ENCODE measurements at regions not wholly inside any gene's neighbourhood (a gene's known extent, or its start where the extent isn't known, plus 50 kb on each side); places are given as distances from the start of the nearest gene placed in this dataset.

DNA sequence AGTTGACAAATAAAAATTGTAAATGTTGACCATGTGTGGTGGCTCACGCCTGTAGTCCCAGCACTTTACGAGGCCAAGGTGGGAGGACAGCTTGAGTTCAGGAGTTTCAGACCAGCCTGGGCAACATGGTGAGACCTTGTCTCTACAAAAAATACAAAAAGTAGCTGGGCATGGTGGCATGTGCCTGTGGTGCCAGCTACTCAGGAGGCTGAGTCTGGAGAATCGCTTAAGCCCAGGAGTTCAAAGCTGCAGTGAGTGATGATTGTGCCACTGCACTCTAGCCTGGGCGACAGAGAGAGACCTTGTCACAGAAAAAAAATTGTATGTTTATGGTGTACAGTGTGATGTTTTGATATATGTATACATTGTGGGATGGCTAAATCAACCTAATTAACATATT lies 119.6 kb downstream of the NPIPB5 start:
- Histone ChIP-seq H2BK120ac (ENCODE audit: low read depth, low read length, poor library complexity, severe bottlenecking) (no peak overlapping the region), H2BK20ac (ENCODE audit: low read depth, low read length, poor library complexity, severe bottlenecking) (no peak overlapping the region), H3K9ac (ENCODE audit: extremely low read depth, insufficient read length, low read length) (no peak overlapping the region), H4K91ac (ENCODE audit: insufficient read length, low read depth, low read length) (no peak overlapping the region), H3K18ac (ENCODE audit: insufficient read length, low read depth, low read length) (no peak overlapping the region), H3K27me3 (ENCODE audit: insufficient read depth, low read length) (no peaks in the 10 kb centered on the region), H3K9me3 (ENCODE audit: control insufficient read depth, low read depth, low read length) (no peaks in the 10 kb centered on the region), H3K27ac (ENCODE audit: insufficient read length, low read depth, low read length) (no peak overlapping the region), H3K4ac (ENCODE audit: low read depth, low read length) (no peak overlapping the region), H3K79me2 (ENCODE audit: insufficient read depth, low read length) (no peaks in the 10 kb centered on the region), H4K8ac (replicated peaks; ENCODE audit: insufficient read length, low read depth, low read length) (no peak overlapping the region), H2AFZ (ENCODE audit: low read length) (no peak overlapping the region), H3T11ph (ENCODE audit: low read length) (no peak overlapping the region), H4K5ac (ENCODE audit: insufficient read length, low read depth, low read length) (no peak overlapping the region), H3K23me2 (ENCODE audit: insufficient read length, low read depth, low read length, poor library complexity, severe bottlenecking) (no peaks in the 10 kb centered on the region), H3K79me1 (ENCODE audit: insufficient read depth, low read depth, low read length, poor library complexity, severe bottlenecking) (no peaks in the 10 kb centered on the region), H2BK12ac (ENCODE audit: insufficient read length, low read depth, low read length) (no peak overlapping the region), H3K23ac (ENCODE audit: insufficient read length, low read depth, low read length) (no peak overlapping the region), H3K4me2 (ENCODE audit: insufficient read depth, insufficient read length, low read length) (no peak overlapping the region), H3K56ac (ENCODE audit: insufficient read length, low read depth, low read length) (no peak overlapping the region), H3K4me1 (ENCODE audit: insufficient read depth, low read length) (peaks cover 20% of the 10 kb centered on the region; the same call in 1 of the 2 replicates), H2AK5ac (ENCODE audit: insufficient read length, low read length) (no peak overlapping the region), H2BK15ac (ENCODE audit: low read depth, low read length) (no peak overlapping the region), H3K14ac (ENCODE audit: insufficient read depth, low read length) (no peak overlapping the region), H4K20me1 (ENCODE audit: control insufficient read depth, insufficient read depth, insufficient read length) (no peaks in the 10 kb centered on the region), H2BK5ac (ENCODE audit: insufficient read length, low read length) (no peak overlapping the region)
- Mint-ChIP-seq H3K4me1 (peaks cover 37 to 45% of the 10 kb centered on the region in 2 experiments), H3K27me3 (ENCODE audit: low read depth) (no peaks in the 10 kb centered on the region), H3K9me3 (no peaks in the 10 kb centered on the region), H3K36me3 (ENCODE audit: insufficient read depth in 1 of 3, low read depth in 3 of 3) (0 out of 7 replicates have a peak, but pooled peaks cover 0 to 4% (median 0%) of the 10 kb centered on the region in 3 experiments), H3K27ac (peak overlapping the region in 1 of 3 experiments; percentile 40; a peak in 3 of 7 replicates), H3K4me3 (no peak overlapping the region)
- TF ChIP-seq, protein P1, sequence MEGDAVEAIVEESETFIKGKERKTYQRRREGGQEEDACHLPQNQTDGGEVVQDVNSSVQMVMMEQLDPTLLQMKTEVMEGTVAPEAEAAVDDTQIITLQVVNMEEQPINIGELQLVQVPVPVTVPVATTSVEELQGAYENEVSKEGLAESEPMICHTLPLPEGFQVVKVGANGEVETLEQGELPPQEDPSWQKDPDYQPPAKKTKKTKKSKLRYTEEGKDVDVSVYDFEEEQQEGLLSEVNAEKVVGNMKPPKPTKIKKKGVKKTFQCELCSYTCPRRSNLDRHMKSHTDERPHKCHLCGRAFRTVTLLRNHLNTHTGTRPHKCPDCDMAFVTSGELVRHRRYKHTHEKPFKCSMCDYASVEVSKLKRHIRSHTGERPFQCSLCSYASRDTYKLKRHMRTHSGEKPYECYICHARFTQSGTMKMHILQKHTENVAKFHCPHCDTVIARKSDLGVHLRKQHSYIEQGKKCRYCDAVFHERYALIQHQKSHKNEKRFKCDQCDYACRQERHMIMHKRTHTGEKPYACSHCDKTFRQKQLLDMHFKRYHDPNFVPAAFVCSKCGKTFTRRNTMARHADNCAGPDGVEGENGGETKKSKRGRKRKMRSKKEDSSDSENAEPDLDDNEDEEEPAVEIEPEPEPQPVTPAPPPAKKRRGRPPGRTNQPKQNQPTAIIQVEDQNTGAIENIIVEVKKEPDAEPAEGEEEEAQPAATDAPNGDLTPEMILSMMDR (conservative IDR thresholded peaks at IDR 0.05): no peak
- DNase-seq: no peak
- no CpG with 5 or more reads among the region's 4 CpGs for WGBS (ENCODE audit: extremely low coverage, insufficient read length, low lambda C conversion rate)
